ENCODE measurements at regions not wholly inside any gene's neighbourhood (a gene's known extent, or its start where the extent isn't known, plus 50 kb on each side); places are given as distances from the start of the nearest gene placed in this dataset.

GRCh38 chr14:81936348-81936747 lies 402.7 kb upstream of the SEL1L start:
- H3K4me1 ChIP-seq (ENCODE audit: control insufficient read depth, insufficient read depth, low read length): no peaks in the 10 kb centered on the region
- no peaks in the 10 kb centered on the region for H3K27me3 ChIP-seq (ENCODE audit: control insufficient read depth, insufficient read depth, low read length)
- H3K4me3 ChIP-seq (ENCODE audit: low read length): no peak overlapping the region
- no peaks in the 10 kb centered on the region for H3K9me3 ChIP-seq (replicated peaks; ENCODE audit: low read length)
- H3K4me2 ChIP-seq (ENCODE audit: low read length): no peak overlapping the region
- no peaks in the 10 kb centered on the region for H3K36me3 ChIP-seq (ENCODE audit: insufficient read depth, low read length)
- no peak overlapping the region for H3K9ac ChIP-seq (ENCODE audit: low read depth, low read length)

GRCh38 chr14:81936902-81937301 lies 403.2 kb upstream of the SEL1L start:
- Histone ChIP-seq H3K4me2 (ENCODE audit: low read length) (no peak overlapping the region), H3K4me3 (ENCODE audit: low read length) (no peak overlapping the region), H3K9me3 (replicated peaks; ENCODE audit: low read length) (no peaks in the 10 kb centered on the region), H3K36me3 (ENCODE audit: insufficient read depth, low read length) (no peaks in the 10 kb centered on the region), H3K4me1 (ENCODE audit: control insufficient read depth, insufficient read depth, low read length) (no peaks in the 10 kb centered on the region), H3K27me3 (ENCODE audit: control insufficient read depth, insufficient read depth, low read length) (no peaks in the 10 kb centered on the region), H3K9ac (ENCODE audit: low read depth, low read length) (no peak overlapping the region)

GRCh38 chr14:81938341-81938740 lies 404.7 kb upstream of the SEL1L start:
- Histone ChIP-seq H3K36me3 (ENCODE audit: insufficient read depth, low read length) (no peaks in the 10 kb centered on the region), H3K27me3 (ENCODE audit: control insufficient read depth, insufficient read depth, low read length) (no peaks in the 10 kb centered on the region), H3K4me3 (ENCODE audit: low read length) (no peak overlapping the region), H3K4me1 (ENCODE audit: control insufficient read depth, insufficient read depth, low read length) (no peaks in the 10 kb centered on the region), H3K9me3 (replicated peaks; ENCODE audit: low read length) (no peaks in the 10 kb centered on the region), H3K4me2 (ENCODE audit: low read length) (no peak overlapping the region), H3K9ac (ENCODE audit: low read depth, low read length) (no peak overlapping the region)

- H3K36me3 ChIP-seq (ENCODE audit: insufficient read depth, low read length): no peaks in the 10 kb centered on the region
- no peak overlapping the region for H3K9ac ChIP-seq (ENCODE audit: low read depth, low read length)
- H3K9me3 ChIP-seq (replicated peaks; ENCODE audit: low read length): peaks cover 6% of the 10 kb centered on the region
- H3K4me3 ChIP-seq (ENCODE audit: low read length): no peak overlapping the region
- H3K4me1 ChIP-seq (ENCODE audit: control insufficient read depth, insufficient read depth, low read length): no peaks in the 10 kb centered on the region
- H3K4me2 ChIP-seq (ENCODE audit: low read length): no peak overlapping the region
- no peaks in the 10 kb centered on the region for H3K27me3 ChIP-seq (ENCODE audit: control insufficient read depth, insufficient read depth, low read length)
Measured at GRCh38 chr14:81940651-81941050, 407.0 kb upstream of the SEL1L start.

- Histone ChIP-seq H3K9ac (ENCODE audit: low read depth, low read length) (no peak overlapping the region), H3K4me1 (ENCODE audit: control insufficient read depth, insufficient read depth, low read length) (no peaks in the 10 kb centered on the region), H3K36me3 (ENCODE audit: insufficient read depth, low read length) (no peaks in the 10 kb centered on the region), H3K4me2 (ENCODE audit: low read length) (no peak overlapping the region), H3K27me3 (ENCODE audit: control insufficient read depth, insufficient read depth, low read length) (no peaks in the 10 kb centered on the region), H3K9me3 (replicated peaks; ENCODE audit: low read length) (peaks cover 6% of the 10 kb centered on the region), H3K4me3 (ENCODE audit: low read length) (no peak overlapping the region)
Measured at GRCh38 chr14:81942071-81942470, 408.4 kb upstream of the SEL1L start.

GRCh38 chr14:81946375-81946774 lies 412.7 kb upstream of the SEL1L start:
- Histone ChIP-seq H3K4me3 (ENCODE audit: low read length) (no peak overlapping the region), H3K4me2 (ENCODE audit: low read length) (no peak overlapping the region), H3K27me3 (ENCODE audit: control insufficient read depth, insufficient read depth, low read length) (no peaks in the 10 kb centered on the region), H3K9ac (ENCODE audit: low read depth, low read length) (no peak overlapping the region), H3K4me1 (ENCODE audit: control insufficient read depth, insufficient read depth, low read length) (no peaks in the 10 kb centered on the region), H3K36me3 (ENCODE audit: insufficient read depth, low read length) (no peaks in the 10 kb centered on the region), H3K9me3 (replicated peaks; ENCODE audit: low read length) (peaks cover 6% of the 10 kb centered on the region)

GRCh38 chr14:81946834-81947798 lies 413.5 kb upstream of the SEL1L start:
- Histone ChIP-seq H3K27me3 (ENCODE audit: control insufficient read depth, insufficient read depth, low read length) (no peaks in the 10 kb centered on the region), H3K9me3 (replicated peaks; ENCODE audit: low read length) (peaks cover 6% of the 10 kb centered on the region), H3K4me3 (ENCODE audit: low read length) (no peak overlapping the region), H3K4me2 (ENCODE audit: low read length) (no peak overlapping the region), H3K36me3 (ENCODE audit: insufficient read depth, low read length) (no peaks in the 10 kb centered on the region), H3K9ac (ENCODE audit: low read depth, low read length) (no peak overlapping the region), H3K4me1 (ENCODE audit: control insufficient read depth, insufficient read depth, low read length) (no peaks in the 10 kb centered on the region)

- H3K4me3 ChIP-seq (ENCODE audit: low read length): no peak overlapping the region
- no peaks in the 10 kb centered on the region for H3K36me3 ChIP-seq (ENCODE audit: insufficient read depth, low read length)
- no peaks in the 10 kb centered on the region for H3K4me1 ChIP-seq (ENCODE audit: control insufficient read depth, insufficient read depth, low read length)
- H3K4me2 ChIP-seq (ENCODE audit: low read length): no peak overlapping the region
- H3K27me3 ChIP-seq (ENCODE audit: control insufficient read depth, insufficient read depth, low read length): no peaks in the 10 kb centered on the region
- H3K9me3 ChIP-seq (replicated peaks; ENCODE audit: low read length): no peaks in the 10 kb centered on the region
- H3K9ac ChIP-seq (ENCODE audit: low read depth, low read length): no peak overlapping the region
Measured at GRCh38 chr14:81952917-81953316, 419.3 kb upstream of the SEL1L start.

GRCh38 chr14:81953419-81953818 lies 419.8 kb upstream of the SEL1L start:
- no peaks in the 10 kb centered on the region for H3K27me3 ChIP-seq (ENCODE audit: control insufficient read depth, insufficient read depth, low read length)
- no peak overlapping the region for H3K9ac ChIP-seq (ENCODE audit: low read depth, low read length)
- H3K4me3 ChIP-seq (ENCODE audit: low read length): no peak overlapping the region
- no peaks in the 10 kb centered on the region for H3K36me3 ChIP-seq (ENCODE audit: insufficient read depth, low read length)
- no peak overlapping the region for H3K4me2 ChIP-seq (ENCODE audit: low read length)
- no peaks in the 10 kb centered on the region for H3K4me1 ChIP-seq (ENCODE audit: control insufficient read depth, insufficient read depth, low read length)
- no peaks in the 10 kb centered on the region for H3K9me3 ChIP-seq (replicated peaks; ENCODE audit: low read length)

GRCh38 chr14:81955123-81955522 lies 421.5 kb upstream of the SEL1L start:
- no peak overlapping the region for H3K4me3 ChIP-seq (ENCODE audit: low read length)
- H3K9me3 ChIP-seq (replicated peaks; ENCODE audit: low read length): no peaks in the 10 kb centered on the region
- H3K36me3 ChIP-seq (ENCODE audit: insufficient read depth, low read length): no peaks in the 10 kb centered on the region
- no peak overlapping the region for H3K4me2 ChIP-seq (ENCODE audit: low read length)
- no peaks in the 10 kb centered on the region for H3K4me1 ChIP-seq (ENCODE audit: control insufficient read depth, insufficient read depth, low read length)
- no peak overlapping the region for H3K9ac ChIP-seq (ENCODE audit: low read depth, low read length)
- H3K27me3 ChIP-seq (ENCODE audit: control insufficient read depth, insufficient read depth, low read length): no peaks in the 10 kb centered on the region

- Histone ChIP-seq H3K4me1 (ENCODE audit: control insufficient read depth, insufficient read depth, low read length) (no peaks in the 10 kb centered on the region), H3K4me3 (ENCODE audit: low read length) (no peak overlapping the region), H3K9ac (ENCODE audit: low read depth, low read length) (no peak overlapping the region), H3K27me3 (ENCODE audit: control insufficient read depth, insufficient read depth, low read length) (no peaks in the 10 kb centered on the region), H3K4me2 (ENCODE audit: low read length) (no peak overlapping the region), H3K9me3 (replicated peaks; ENCODE audit: low read length) (peaks cover 4% of the 10 kb centered on the region), H3K36me3 (ENCODE audit: insufficient read depth, low read length) (no peaks in the 10 kb centered on the region)
Measured at GRCh38 chr14:81960781-81961180, 427.1 kb upstream of the SEL1L start.

GRCh38 chr14:81963846-81964245 lies 430.2 kb upstream of the SEL1L start:
- no peak overlapping the region for H3K4me3 ChIP-seq (ENCODE audit: low read length)
- H3K36me3 ChIP-seq (ENCODE audit: insufficient read depth, low read length): no peaks in the 10 kb centered on the region
- peaks cover 4% of the 10 kb centered on the region for H3K9me3 ChIP-seq (replicated peaks; ENCODE audit: low read length)
- no peak overlapping the region for H3K9ac ChIP-seq (ENCODE audit: low read depth, low read length)
- H3K4me1 ChIP-seq (ENCODE audit: control insufficient read depth, insufficient read depth, low read length): no peaks in the 10 kb centered on the region
- no peak overlapping the region for H3K4me2 ChIP-seq (ENCODE audit: low read length)
- H3K27me3 ChIP-seq (ENCODE audit: control insufficient read depth, insufficient read depth, low read length): no peaks in the 10 kb centered on the region
